GM12878 (cell line): ENCODE measurements at regions not wholly inside any gene's neighbourhood (a gene's known extent, or its start where the extent isn't known, plus 50 kb on each side); places are given as distances from the start of the nearest gene placed in this dataset.

Experiments used
- ATAC-seq: fragments of 200-7000 bp; cut with Tn5 transposase; 3 replicates; pipeline ENCODE4 v1.9.1; 2020; ENCODE audit warnings: mild to moderate bottlenecking, moderate library complexity
- BruUV-seq: library from RNA; stranded (reverse); fragments of 400-500 nt; replicated peaks from 2 replicates; lab custom pipeline; 2021; lab: Mats Ljungman, UMichigan
- CTCF ChIA-PET: fragments of 300-600 bp; sonication (Branson Sonifier 250); formaldehyde crosslinking; extraction: SDS; loops from one replicate; lab custom pipeline; 2021; ENCODE audit warnings: inconsistent platforms; lab: Yijun Ruan, JAX
- POLR2A ChIA-PET: fragments of 350-600 bp; formaldehyde crosslinking; extraction: SDS; loops from one replicate; lab custom pipeline; 2021; ENCODE audit warnings: inconsistent platforms; lab: Charles Lee
- RAD21 ChIA-PET: fragments of 300-600 bp; sonication (Branson Sonifier 250); formaldehyde crosslinking; loops from one replicate; lab custom pipeline; 2023; ENCODE audit warnings: antibody characterized with exemption; ENCODE audit not compliant: unreplicated experiment; lab: Charles Lee
- SMC1A ChIA-PET: fragments of 300-600 bp; sonication (Branson Sonifier 250); formaldehyde crosslinking; loops from one replicate; lab custom pipeline; 2023; ENCODE audit not compliant: unreplicated experiment, uncharacterized antibody; lab: Charles Lee
- DNase-seq: peaks from one replicate; pipeline ENCODE4 v3.0.0-alpha.2; 2011; ENCODE audit warnings: low read depth, low spot score
- FAIRE-seq: peaks from 3 replicates; lab custom pipeline; 2011; peaks lifted over from hg19 to GRCh38; lab: Jason Lieb, UNC
- H2AFZ ChIP-seq: 2 replicates; pipeline ENCODE4 v1.6.0; 2011; ENCODE audit warnings: low read depth, low read length, control low read depth; ENCODE audit not compliant: control insufficient read depth
- H3K27ac ChIP-seq: 2 replicates; pipeline ENCODE4 v1.5.1; 2011; ENCODE audit warnings: control low read depth; ENCODE audit not compliant: control insufficient read depth, insufficient read depth
- H3K27me3 ChIP-seq, 2 experiments: replicated peaks in 1 of 2; 2 replicates each; pipeline versions ENCODE4 v1.6.0 to v1.6.1; 2011; ENCODE audit warnings: low read length in 1 of 2; ENCODE audit not compliant: control insufficient read depth in 2 of 2, insufficient read depth in 2 of 2
- H3K36me3 ChIP-seq, 2 experiments: 2 replicates each; pipeline ENCODE4 v1.5.1; 2011; ENCODE audit warnings: low read length in 1 of 2; ENCODE audit not compliant: control insufficient read depth in 2 of 2, insufficient read depth in 2 of 2
- H3K4me1 ChIP-seq: 2 replicates; pipeline ENCODE4 v1.6.1; 2011; ENCODE audit warnings: mild to moderate bottlenecking, low read length, moderate library complexity, mixed read lengths; ENCODE audit not compliant: control insufficient read depth, insufficient read depth
- H3K4me2 ChIP-seq: 2 replicates; pipeline ENCODE4 v1.6.0; 2011; ENCODE audit warnings: control low read depth; ENCODE audit not compliant: control insufficient read depth, insufficient read depth
- H3K4me3 ChIP-seq: fragments of 200-600 bp; sonication (generic); 2 replicates; pipeline ENCODE4 v1.5.1; 2016
- H3K79me2 ChIP-seq: 2 replicates; pipeline ENCODE4 v1.6.0; 2011; ENCODE audit warnings: low read length; ENCODE audit not compliant: control insufficient read depth, insufficient read depth
- H3K9ac ChIP-seq: 2 replicates; pipeline ENCODE4 v1.8.0; 2011; ENCODE audit warnings: low read length, control low read depth, mixed read lengths; ENCODE audit not compliant: control insufficient read depth, insufficient read depth
- H3K9me3 ChIP-seq: replicated peaks from 3 replicates; pipeline ENCODE4 v1.5.1; 2011; ENCODE audit warnings: mild to moderate bottlenecking, low read length; ENCODE audit not compliant: control insufficient read depth, insufficient read depth
- H4K20me1 ChIP-seq: 2 replicates; pipeline ENCODE4 v1.6.0; 2011; ENCODE audit not compliant: control insufficient read depth, insufficient read depth
- EED ChIP-seq: sonication (generic); IDR thresholded peaks from 2 replicates; pipeline ENCODE4 v1.6.1; 2016; ENCODE audit warnings: antibody characterized with exemption, low read depth
- ESRRA ChIP-seq: IDR thresholded peaks from 2 replicates; pipeline ENCODE4 v1.6.1; 2012; ENCODE audit warnings: mild to moderate bottlenecking, low read length, improper control_type of control experiment
- ETV6 ChIP-seq, 2 experiments: fragments of 450-650 bp in 1 of 2; IDR thresholded peaks in 1 of 2; conservative IDR thresholded peaks in 1 of 2; 2 replicates each; pipeline ENCODE4 v1.6.1; 2014; ENCODE audit warnings: antibody characterized with exemption in 1 of 2, borderline replicate concordance in 1 of 2, low read depth in 1 of 2, mild to moderate bottlenecking in 1 of 2, moderate library complexity in 1 of 2
- HCFC1 ChIP-seq: fragments of 150-350 bp; IDR thresholded peaks from 2 replicates; pipeline ENCODE4 v1.6.1; 2014; ENCODE audit warnings: low read length
- IRF4 ChIP-seq: IDR thresholded peaks from 2 replicates; pipeline ENCODE4 v1.6.1; 2011; ENCODE audit warnings: low read depth, low read length
- NR2F1 ChIP-seq: fragments of 450-650 bp; conservative IDR thresholded peaks from 2 replicates; pipeline ENCODE4 v1.6.1; 2017; ENCODE audit warnings: mild to moderate bottlenecking
- POU2F2 ChIP-seq: IDR thresholded peaks from 3 replicates; pipeline ENCODE4 v1.6.1; 2011; ENCODE audit warnings: low read depth, mild to moderate bottlenecking, low read length, borderline replicate concordance
- SP1 ChIP-seq: IDR thresholded peaks from one replicate; pipeline ENCODE4 v1.6.1; 2011; ENCODE audit warnings: low read depth, low read length
- SREBF2 ChIP-seq: IDR thresholded peaks from 2 replicates; pipeline ENCODE4 v1.6.1; 2012; ENCODE audit warnings: mild to moderate bottlenecking, low read length
- SUPT20H ChIP-seq: IDR thresholded peaks from 2 replicates; pipeline ENCODE4 v1.6.1; 2011; ENCODE audit warnings: low read depth, mild to moderate bottlenecking, low read length, moderate library complexity, borderline replicate concordance; ENCODE audit not compliant: control insufficient read depth
- YY1 ChIP-seq: IDR thresholded peaks from 2 replicates; pipeline ENCODE4 v1.6.1; 2011; ENCODE audit warnings: low read depth, mild to moderate bottlenecking, low read length
- ZBTB4 ChIP-seq: fragments of 450-650 bp; formaldehyde crosslinking; IDR thresholded peaks from 2 replicates; pipeline ENCODE4 v1.4.0; 2022; ENCODE audit warnings: mild to moderate bottlenecking, moderate library complexity
- WGBS: methylation state at CpG from one replicate; pipeline ENCODE4 v1.1.6; 2016; ENCODE audit warnings: low lambda C conversion rate; ENCODE audit not compliant: insufficient replicate concordance, insufficient coverage; ENCODE audit errors: missing lambda C conversion rate; 5-methylcytosine and 5-hydroxymethylcytosine counted together
- in situ Hi-C: fragments of 300-500 bp; cut with MboI; formaldehyde crosslinking; loops from 9 replicates; pipeline ENCODE4 v1.14.3; 2018; ENCODE audit warnings: mixed read lengths
- intact Hi-C: fragments of 100-400 bp; cut with micrococcal nuclease; formaldehyde crosslinking; loops from one replicate; pipeline ENCODE4 v1.14.2; 2022; ENCODE audit not compliant: unreplicated experiment
- TF ChIP-seq, protein P1 (sequence below): fragments of 150-350 bp; IDR thresholded peaks from 2 replicates; pipeline ENCODE4 v1.6.1; 2016; ENCODE audit warnings: low read depth, low read length

DNA sequence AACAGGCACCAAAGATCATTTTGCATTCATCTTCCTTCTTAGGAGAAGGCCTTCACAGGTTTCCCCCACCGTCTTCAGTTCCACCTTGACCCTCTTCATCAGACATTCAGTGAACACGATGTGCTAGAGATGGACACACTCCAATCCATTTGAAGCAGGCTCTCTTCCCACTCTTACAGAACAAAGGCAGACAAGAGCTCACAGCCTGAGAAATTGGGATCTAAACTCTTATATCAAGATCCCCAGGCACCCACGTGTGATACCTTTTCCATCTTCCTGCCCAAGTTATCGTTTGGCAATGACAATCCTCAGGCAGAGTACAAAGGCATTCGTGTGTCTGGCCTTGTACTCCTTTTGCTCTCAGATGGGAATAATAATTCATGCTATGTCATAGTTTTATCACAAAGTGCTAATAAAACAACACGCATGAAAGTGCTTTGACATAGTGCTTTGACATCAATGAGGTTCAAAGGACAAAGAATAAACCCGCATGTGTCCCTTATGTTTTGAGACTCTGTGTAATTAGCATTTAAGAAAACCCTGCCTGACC is 369.3 kb upstream of the KLHL29 start:
- Histone ChIP-seq H3K4me1 (no peaks in the 10 kb centered on the region), H3K36me3 (no peaks in the 10 kb centered on the region), H3K79me2 (no peaks in the 10 kb centered on the region), H3K9me3 (no peaks in the 10 kb centered on the region), H3K4me2 (no peak overlapping the region), H3K9ac (no peak overlapping the region), H3K27me3 (no peaks in the 10 kb centered on the region), H4K20me1 (no peaks in the 10 kb centered on the region), H3K4me3 (no peak overlapping the region), H3K27ac (no peak overlapping the region), H2AFZ (no peak overlapping the region)
- ATAC-seq: no peak
- intact Hi-C loops (no loop called here), in situ Hi-C loops (no loop called here)
- no TSS peak for BruUV-seq
- 11% methylated on average over 7 of the region's 7 CpGs for WGBS
- no peak for FAIRE-seq
- TF ChIP-seq SUPT20H (no peak), ZBTB4 (CRISPR knock-in tag) (no peak), POU2F2 (no peak), SP1 (no peak), YY1 (no peak), HCFC1 (no peak), SREBF2 (no peak), ETV6 (conservative IDR thresholded peaks at IDR 0.05 in 1 of 2, IDR thresholded peaks at IDR 0.05 in 1 of 2; ENCODE audit: borderline replicate concordance in 1 of 2, low read depth in 1 of 2) (no peak), ESRRA (no peak), NR2F1 (no peak), EED (no peak), IRF4 (no peak)
- TF ChIP-seq, protein P1, sequence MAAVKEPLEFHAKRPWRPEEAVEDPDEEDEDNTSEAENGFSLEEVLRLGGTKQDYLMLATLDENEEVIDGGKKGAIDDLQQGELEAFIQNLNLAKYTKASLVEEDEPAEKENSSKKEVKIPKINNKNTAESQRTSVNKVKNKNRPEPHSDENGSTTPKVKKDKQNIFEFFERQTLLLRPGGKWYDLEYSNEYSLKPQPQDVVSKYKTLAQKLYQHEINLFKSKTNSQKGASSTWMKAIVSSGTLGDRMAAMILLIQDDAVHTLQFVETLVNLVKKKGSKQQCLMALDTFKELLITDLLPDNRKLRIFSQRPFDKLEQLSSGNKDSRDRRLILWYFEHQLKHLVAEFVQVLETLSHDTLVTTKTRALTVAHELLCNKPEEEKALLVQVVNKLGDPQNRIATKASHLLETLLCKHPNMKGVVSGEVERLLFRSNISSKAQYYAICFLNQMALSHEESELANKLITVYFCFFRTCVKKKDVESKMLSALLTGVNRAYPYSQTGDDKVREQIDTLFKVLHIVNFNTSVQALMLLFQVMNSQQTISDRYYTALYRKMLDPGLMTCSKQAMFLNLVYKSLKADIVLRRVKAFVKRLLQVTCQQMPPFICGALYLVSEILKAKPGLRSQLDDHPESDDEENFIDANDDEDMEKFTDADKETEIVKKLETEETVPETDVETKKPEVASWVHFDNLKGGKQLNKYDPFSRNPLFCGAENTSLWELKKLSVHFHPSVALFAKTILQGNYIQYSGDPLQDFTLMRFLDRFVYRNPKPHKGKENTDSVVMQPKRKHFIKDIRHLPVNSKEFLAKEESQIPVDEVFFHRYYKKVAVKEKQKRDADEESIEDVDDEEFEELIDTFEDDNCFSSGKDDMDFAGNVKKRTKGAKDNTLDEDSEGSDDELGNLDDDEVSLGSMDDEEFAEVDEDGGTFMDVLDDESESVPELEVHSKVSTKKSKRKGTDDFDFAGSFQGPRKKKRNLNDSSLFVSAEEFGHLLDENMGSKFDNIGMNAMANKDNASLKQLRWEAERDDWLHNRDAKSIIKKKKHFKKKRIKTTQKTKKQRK: no peak
- ChIA-PET SMC1A (no interaction called here), RAD21 (no interaction called here), CTCF (no interaction called here), POLR2A (no interaction called here)
- DNase-seq: no peak
